HG02759 (cell line): ENCODE measurements at regions not wholly inside any gene's neighbourhood (a gene's known extent, or its start where the extent isn't known, plus 50 kb on each side); places are given as distances from the start of the nearest gene placed in this dataset.
"Not testable (repeated sequence)": the region's sequence is repeated elsewhere in the genome, so short reads cannot be mapped to it uniquely, and the experiment has no call there.

Experiments
- ATAC-seq: cut with Tn5 transposase; IDR thresholded peaks from one replicate; pipeline ENCODE4 v1.9.1; 2021; ENCODE audit warnings: mild to moderate bottlenecking, moderate library complexity; ENCODE audit not compliant: unreplicated experiment

DNA sequence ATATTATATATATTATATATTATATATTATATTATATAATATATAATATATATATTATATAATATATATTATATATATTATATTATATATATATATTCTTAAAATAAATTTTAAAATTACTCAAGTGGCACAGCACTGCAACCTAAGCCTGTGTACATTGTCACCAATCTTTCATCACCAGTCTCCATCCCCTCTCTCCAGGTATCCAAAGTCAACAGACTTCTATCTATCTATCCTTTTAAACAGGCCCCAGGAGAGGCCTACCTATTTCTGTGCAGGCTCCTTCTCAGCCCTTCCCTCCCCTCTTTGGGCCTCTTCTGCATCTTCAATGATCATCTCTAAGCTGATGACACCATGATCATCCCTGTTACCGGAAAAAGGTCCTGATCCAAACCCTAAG is 111.7 kb downstream of the RHOU start:
- no peak for ATAC-seq

DNA sequence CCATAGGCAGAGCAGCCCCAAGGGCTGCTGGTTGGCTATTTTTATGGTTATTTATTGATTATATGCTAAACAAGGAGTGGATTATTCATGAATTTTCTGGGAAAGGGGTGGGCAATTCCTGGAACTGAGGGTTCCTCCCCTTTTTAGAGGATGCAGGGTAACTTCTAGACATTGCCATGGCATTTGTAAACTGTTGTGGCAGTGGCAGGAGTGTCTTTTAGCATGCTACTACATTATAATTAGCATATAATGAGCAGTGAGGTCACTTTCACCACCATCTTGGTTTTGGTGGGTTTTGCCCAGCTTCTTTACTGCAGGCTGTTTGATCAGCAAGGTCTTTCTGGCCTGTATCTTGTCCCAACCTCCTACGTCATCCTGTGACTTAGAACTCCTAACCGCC is 112.2 kb downstream of the RHOU start:
- ATAC-seq: not testable (repeated sequence)

DNA sequence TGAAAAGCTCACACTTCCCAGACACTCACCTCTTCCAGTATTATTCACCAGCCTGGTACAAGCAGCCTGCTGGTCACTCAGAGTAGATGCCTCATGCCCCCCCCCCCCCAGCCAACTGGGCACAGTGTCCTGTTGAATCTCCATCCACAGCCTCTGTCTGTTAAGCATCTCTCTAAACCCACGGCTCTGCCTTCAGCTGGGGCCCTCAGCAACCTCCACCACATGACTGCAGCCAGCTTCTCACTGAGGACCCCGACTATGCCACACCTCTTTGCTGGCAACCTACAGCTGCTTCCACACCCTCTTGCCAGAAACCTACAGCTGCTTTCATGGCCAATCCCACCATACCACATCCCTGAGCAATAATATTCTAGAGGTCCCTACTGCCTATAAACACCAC is 113.1 kb downstream of the RHOU start:
- no peak for ATAC-seq

DNA sequence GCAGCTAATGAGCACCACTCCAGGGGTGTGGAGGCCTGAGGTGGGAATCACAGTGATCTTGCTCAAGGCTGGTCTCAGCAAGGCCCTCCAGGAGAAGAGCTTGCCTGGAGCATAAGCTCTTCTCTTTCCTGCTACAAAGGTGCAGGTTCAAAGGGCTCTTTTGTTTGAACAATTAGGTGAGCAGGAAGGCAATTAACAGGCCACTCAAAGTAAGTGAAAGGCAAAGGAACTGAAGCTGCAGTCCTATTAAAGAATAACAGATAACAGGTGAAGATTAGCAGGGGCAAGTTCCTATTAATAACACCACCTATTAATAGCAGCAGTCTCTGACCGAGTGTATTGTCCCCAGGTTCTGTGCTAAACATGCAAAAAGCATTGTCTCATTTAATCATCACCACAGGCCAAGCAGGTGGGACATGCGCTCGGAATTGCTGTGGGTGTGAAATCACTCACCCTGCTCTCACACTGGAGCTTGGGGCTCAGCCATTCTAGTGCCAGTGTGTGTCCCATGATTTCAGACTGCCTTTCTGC is 113.8 kb downstream of the RHOU start:
- ATAC-seq: peak; percentile 79

DNA sequence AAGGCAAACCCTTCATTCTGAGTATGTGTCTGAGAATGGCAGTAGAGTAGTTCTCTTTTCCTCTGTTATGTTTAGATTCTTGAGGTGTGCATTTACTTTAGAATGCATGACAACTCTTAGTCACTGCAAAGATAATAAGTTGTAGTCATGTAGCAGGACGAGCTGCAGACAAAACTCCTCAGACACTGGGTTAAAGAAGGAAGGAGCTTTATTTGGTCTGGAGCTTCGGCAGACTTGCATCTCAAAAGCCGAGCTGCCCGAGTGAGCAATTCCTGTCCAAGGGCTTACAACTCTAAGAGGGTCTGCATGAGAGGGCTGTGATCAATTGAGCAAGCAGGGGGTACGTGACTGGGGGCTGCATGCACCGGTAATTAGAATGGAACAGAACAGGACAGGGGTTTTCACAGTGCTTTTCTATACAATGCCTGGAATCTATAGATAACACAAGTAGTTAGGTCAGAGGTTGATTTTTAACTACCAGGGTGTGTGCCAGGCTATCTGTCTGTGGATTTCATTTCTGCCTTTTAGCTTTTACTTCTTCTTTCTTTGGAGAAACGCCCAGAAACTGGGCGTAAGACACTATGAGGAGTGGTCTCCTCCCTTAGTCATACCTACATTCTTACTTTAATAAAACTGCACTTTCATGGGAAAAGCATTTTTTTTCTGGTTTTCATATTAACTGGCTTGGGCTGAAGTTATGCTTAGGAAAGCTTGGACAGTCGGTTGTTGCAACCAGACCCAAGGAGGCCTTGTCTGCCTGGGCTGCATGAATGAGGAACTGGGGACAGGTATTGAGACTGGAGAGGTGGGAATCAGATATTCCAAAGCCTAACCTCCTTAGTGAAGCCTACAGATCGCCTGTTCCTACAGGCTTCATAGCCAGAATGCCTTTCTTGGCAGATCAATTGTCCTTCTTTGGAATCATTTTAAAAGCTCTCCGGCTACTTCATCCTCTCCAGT is 115.1 kb downstream of the RHOU start:
- peak; percentile 38 for ATAC-seq

DNA sequence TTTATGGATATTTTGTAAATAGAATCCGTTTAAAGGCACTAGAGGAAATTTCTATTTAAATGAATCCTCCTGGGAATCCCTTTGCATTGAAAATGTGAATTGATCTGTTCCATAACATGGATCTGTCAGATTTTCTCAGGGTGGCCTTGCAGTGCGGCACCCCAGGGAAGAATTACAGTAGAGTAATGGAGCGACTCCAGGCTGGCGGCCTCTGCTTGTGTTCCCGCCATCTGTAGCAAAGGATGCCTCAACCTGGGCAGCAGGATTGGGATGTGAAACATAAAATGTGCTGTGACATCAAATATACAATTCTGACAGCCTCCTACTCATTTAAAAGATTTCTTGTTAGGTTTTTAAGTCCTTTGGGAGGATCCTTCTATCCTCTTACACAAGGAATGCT is 115.9 kb downstream of the RHOU start:
- no peak for ATAC-seq

DNA sequence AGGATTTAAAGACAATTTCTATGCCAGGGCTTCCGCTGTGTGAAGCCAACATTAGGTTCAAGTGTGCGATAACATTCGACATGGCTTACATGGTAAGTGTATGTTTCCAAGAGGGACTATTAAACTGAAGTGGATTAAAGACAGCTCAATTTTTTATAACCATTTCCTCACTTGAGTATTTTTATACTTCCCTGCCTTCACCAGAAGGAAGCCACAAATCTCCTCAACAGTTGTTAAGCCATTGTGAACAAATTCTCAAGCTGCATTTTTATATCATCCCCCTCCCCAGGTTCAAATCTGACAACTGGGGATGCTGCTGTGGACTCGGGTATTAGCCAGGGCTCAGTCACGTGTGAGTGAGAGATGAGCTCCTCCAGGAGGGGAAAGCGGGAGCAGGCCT is 116.3 kb downstream of the RHOU start:
- ATAC-seq: no peak

DNA sequence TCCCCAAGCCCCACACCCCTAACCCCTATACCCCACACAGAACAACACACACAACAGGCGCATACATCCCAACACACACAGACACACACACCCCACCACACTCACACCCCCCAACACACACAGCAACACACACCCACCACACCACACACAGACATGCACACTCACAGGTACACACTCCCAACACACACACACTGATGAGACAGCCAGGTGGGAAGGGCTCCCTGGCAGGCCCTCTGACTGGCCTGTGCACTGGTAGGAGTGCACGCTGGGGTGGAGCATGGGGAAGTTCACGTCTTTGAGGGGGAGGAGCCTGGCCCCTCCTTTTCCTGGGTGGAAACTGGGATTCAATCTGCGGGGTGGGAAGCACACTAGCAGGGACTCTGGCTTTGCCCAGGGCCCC is 116.7 kb downstream of the RHOU start:
- no peak for ATAC-seq

DNA sequence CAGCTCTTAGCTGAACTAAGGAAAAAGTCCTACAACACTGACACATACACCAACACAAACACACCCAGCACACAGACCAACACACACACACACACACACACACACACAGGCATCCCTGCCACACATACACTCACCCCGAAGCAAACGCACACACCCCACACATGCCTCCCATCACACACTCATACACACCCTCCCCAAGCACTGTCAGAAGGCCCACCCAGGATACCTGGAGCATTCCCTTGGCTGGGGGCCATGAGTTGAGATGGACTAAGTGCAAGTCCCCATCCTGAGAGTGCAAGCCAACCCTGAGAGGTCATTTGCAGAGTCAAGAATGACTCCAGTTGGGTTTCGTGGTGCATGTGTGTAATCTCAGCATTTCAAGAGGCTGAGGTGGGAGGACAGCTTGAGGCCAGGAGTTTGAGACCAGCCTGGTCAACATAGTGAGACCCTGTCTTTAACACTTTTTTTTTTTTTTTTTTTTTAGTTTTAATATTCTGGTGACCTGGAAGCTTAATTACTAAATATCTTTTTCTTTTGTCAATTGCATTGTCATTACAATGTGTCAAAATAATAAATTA is 117.3 kb downstream of the RHOU start:
- no peak for ATAC-seq

DNA sequence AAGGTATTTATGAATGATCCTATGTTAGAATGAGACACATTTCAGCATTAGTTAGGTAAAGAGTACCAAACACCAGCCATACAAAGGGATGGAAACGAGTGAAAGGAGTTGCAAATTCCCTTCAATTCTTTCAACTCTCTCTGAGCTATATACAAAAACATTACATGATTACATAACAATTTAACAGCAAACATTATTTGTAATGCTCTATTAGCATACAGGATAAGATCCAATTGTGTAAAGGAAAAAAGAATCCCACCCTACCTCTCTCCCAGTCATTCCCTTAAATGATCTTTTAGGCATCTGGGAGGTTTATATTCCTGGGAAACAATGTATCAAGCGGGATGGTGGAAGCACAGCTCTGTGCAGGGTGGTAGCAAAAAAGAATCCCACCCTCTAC is 117.9 kb downstream of the RHOU start:
- ATAC-seq: no peak

DNA sequence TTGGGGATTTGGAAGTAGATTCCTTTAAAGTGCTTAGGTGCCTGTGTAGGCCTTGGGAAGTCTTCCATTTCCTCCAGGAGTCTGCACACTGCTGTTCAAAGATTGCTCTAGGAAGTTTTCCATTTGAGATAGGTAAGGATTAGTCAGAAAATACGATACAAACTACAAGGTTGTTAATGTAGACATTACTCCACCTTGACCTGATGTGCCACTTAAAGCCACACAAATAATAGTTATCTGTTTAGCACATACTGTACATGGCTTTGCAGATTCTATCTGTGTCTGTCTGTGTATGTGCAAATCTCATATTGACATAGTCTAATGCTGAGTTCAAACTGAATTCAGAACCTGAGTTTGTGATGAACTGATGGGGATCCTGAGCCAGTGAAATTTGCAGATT is 118.4 kb downstream of the RHOU start:
- ATAC-seq: no peak

DNA sequence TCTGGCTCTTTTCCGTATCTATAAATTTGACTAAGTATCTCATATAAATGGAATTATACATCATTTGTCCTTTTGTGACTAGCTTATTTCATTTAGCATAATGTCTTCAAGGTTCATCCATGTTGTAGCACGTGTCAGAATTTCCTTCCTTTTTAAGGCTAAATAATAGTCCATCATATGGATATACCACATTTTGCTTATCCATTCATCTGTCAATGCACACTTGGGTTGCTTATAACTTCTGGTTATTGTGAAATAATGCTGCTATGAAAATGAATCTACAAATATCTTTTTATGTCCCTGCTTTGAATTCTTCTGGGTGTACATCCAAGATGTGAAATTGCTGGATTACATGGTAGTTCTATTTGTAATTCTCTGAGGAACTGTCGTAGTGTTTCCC is 119.6 kb downstream of the RHOU start:
- ATAC-seq: no peak

DNA sequence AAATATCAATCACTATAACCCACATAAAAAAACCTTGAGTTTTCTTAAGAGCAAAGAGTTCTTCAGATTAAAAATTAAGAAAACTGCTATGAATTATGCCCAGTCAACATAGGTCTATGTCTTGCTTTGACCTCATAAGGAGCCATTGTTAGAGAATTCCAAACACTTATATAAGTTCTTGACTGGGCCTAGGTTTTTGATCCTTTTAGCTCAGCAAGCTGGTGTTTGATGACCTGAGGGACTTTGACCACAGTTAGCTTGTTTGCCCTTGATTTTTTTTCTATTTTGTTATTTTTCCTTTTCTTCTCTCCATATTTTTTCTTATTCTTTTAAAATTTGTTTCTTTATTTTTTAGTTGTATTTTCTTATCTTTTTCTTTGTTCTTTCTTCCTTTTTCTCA is 122.3 kb downstream of the RHOU start:
- no peak for ATAC-seq

DNA sequence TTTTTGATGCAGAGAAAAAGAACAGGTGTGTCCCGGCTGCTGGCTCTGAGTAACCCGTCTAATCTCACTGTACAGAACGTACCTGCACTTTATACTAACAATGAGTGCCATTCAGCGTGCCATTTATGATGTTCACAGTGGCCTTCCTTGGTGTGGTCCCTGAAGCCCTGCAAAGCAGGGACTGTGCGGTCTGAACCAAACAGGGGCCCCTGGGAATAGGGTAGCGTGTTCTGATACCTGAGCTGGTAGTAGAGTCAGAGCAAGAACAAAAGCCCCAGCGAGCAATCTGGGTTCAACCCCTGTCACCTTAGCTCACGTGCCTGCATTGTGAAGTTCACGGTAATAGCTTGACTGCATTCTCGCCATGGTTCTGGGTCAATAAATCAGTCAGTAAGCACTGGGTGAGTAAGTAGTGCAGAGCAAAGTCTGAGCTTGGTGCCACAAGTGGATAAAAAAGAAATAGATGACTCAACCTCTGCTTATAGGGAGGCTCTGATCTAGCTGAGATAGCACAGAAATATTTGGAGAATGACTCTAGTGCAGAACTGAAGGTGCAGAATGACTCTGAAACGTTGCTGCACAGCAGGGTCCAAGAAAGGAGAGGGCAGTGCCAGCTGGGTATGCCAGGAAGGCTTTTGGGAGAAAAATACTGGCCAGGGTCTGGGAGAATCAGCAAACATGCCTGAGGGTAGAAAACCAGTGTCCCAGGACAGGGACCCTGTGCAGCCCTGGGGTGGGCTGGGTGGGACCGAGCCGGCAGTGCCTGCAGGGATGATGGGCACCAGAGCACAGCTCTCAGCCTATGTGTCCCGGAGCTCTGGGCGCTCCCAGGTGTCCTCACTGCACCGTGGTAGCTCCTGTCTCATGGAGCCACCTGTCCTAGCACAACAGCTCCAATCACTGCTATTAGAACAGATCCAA is 125.9 kb downstream of the RHOU start:
- peak; percentile 77 for ATAC-seq

DNA sequence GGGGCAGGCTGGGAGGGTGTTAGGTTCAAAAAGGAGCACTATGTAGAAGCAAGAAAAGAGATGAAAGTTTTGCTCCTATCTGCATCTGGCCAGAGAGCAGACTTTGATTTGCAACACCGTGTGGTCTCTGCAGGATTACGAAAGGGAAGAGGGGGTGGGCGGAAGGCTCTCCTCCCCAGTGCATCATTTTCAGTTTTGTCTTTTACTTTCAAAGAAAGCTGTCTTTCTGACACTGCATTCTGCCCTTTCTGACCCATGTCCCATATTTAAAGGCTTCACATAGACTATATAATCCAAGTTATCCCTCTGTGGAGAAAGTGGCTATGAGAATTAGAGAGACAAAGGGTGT is 126.5 kb downstream of the RHOU start:
- no peak for ATAC-seq

DNA sequence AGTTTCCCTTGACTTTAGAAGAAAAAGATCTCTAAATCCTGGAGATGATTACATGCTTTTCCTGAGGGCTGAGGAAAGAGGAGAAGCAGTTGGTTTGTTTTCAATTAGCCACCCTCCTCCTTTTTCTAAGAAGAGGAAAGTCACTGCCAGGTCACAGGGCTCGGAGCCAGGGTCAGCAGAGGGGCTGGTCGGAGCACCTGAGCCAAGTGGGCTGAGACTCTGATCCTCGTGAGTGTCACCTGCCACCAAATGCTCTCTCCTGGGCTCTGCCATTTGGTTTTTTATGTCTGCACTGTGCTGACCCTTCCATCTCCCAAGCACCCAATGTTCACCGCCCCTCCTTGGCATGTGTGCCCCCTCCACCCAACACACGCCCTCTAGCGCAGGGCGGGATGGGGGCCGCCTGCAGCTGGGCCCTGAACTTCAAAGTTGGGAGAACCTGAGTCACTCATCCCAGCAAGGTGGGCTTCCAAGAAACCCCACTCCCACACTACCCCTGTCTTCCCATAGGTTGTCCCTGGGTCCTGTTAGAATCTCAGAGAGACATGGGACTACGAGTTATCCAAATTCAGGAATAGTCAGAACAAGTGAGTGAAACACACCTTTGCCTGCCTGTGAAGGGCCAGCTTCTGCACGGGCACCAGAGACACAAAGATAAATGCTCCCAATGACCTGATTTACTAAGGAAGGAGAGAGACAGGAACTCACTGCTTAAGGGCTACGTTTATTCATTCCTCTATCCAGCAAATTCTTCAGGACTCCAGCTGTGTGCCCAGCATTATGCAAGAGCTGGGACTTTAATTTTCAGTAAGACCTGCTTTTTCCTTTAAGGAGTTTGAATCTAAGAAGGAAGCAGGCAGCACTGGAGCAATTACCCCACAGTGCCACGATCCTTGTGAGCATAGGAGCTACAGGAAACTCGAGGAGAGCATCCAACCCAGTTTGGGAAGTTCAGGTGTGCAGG is 127.5 kb downstream of the RHOU start:
- no peak for ATAC-seq

DNA sequence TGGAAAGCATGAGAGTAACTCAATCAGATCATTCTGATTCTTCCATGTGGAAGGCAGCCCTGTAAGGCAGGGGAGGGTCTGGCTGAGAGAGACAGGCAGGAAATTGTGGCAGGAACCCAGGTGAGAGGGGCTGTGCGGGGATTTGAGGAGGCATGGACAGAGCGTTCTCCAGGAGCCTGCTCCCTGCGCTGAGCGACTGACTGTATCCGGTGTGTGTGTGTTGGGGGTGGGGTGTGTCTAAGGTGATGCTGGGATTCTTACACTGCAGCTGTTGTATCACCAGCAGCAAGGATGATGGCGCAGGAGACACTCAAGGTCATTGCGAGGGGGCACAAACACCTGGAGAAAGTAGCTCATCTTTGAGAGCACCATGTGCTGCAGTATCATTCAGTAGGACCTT is 128.5 kb downstream of the RHOU start:
- ATAC-seq: no peak

DNA sequence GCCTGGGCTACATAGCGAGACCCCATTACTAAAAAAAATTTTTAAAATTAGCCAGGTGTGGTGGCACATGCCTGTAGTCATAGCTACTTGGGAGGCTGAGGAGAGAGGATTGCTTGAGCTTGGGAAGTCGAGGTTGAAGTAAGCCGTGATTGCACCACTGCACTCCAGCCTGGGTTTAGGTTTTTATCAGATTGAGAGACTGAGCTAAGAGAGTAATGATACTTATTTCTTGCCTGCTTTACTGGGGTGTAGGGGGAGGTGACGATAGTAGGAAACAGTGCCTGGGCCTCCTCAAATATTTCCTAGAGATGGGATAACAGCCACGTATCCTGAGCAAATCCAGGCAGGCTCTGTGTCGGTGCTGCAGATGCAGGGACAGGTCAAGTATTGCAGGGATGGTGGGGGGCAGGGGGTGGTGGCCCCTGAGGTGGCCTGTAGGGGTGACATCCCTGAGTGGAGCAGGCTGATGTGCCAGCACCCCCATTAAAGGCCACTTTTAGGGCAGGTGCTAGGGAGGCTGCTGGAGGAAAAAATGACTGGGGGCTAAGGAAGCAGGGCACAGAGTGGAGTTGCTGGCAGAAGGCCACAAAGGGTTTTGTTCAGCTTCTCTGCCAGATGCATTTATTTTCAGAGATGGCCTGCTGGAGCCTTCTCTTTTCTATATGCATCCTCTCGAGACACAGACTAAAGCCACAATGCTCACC is 130.5 kb downstream of the RHOU start:
- no peak for ATAC-seq

DNA sequence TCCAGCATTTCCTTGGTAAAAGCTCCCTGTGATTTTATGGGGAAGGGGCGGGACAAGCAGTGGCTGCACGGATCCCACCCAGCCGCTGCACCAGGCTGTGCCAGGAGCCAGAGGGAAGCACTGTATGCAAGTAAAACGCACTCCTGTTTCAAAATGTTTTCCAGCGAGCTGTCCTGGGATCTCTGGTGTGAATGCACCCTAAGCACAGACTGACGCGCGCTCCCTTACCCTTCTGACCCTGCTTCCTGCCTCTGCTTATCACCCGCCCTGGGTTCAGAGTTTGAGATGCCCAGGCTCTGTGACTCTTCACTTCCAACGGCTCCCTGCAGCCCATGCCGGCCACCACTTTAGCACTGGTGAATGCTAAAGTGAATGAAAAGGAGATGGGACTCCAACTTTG is 131.2 kb downstream of the RHOU start:
- ATAC-seq: no peak
